Ascending aorta (tissue), 2 donors: ENCODE measurements at regions not wholly inside any gene's neighbourhood (a gene's known extent, or its start where the extent isn't known, plus 50 kb on each side); places are given as distances from the start of the nearest gene placed in this dataset.

ENCODE experiments used
- DNase-seq, 2 donors: peaks; one replicate each; pipeline ENCODE4 v3.0.0-alpha.2; 2019; ENCODE audit warnings: low spot score in 2 of 2
- H3K27ac ChIP-seq, 2 donors: fragments of 200-600 bp; sonication (generic); one replicate each; pipeline ENCODE4 v1.5.1; 2016 to 2017; ENCODE audit warnings: mild to moderate bottlenecking in 1 of 2
- H3K27me3 ChIP-seq: fragments of 200-600 bp; sonication (generic); one replicate; pipeline ENCODE4 v1.5.1; 2017
- H3K36me3 ChIP-seq, 2 donors: fragments of 200-600 bp; sonication (generic); one replicate each; pipeline ENCODE4 v1.5.1; 2016
- H3K4me1 ChIP-seq, 2 donors: fragments of 200-600 bp; sonication (generic); one replicate each; pipeline ENCODE4 v1.5.1; 2016 to 2017; ENCODE audit warnings: mild to moderate bottlenecking in 1 of 2
- H3K4me3 ChIP-seq, 2 donors: fragments of 200-600 bp; sonication (generic); one replicate each; pipeline ENCODE4 v1.5.1; 2016 to 2017; ENCODE audit warnings: mild to moderate bottlenecking in 1 of 2
- H3K9me3 ChIP-seq, 2 donors: fragments of 200-600 bp; sonication (generic); one replicate each; pipeline ENCODE4 v1.5.1; 2016
- intact Hi-C: fragments of 100-400 bp; cut with DNase I; formaldehyde crosslinking; loops from one replicate; pipeline ENCODE4 v1.15.1; 2023
- TF ChIP-seq, protein P1 (sequence below), 3 experiments: fragments of 200-600 bp in 2 of 3; fragments of 450-650 bp in 1 of 3; sonication (generic) in 2 of 3; IDR thresholded peaks; one replicate each; pipeline ENCODE4 v1.5.1; 2016 to 2019; ENCODE audit warnings: antibody characterized with exemption in 3 of 3, mild to moderate bottlenecking in 1 of 3, moderate library complexity in 1 of 3

DNA sequence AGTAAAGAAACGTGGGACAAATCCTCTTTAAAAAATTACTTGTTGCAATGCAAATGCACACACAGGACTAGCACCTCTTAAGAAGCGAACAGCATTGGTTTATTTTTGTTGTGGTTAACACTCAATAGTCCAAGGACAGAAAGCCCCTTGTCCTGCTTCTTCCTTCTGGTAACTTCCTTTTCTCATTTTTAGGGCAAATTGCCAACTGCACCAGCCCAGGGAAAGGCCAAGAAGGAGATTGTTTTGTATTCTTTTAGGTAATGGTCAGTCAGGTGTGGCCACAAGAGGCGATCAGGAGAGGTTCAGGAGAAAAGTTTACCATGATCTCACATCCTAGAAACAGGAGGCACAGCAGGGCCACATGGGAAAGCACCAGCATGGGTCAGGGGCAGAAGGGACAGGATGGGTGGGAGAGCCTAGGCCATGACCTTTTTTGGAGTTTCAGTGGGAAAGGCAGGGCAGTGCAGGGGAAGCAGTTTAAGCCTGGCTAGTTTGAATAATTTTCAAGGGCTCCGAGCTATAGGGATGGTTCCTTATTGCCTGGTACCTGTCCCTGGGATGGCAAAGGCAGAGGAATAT, 73.0 kb downstream of the CHRNA1 start:
- H3K27me3 ChIP-seq = no peaks in the 10 kb centered on the region
- TF ChIP-seq, protein P1, sequence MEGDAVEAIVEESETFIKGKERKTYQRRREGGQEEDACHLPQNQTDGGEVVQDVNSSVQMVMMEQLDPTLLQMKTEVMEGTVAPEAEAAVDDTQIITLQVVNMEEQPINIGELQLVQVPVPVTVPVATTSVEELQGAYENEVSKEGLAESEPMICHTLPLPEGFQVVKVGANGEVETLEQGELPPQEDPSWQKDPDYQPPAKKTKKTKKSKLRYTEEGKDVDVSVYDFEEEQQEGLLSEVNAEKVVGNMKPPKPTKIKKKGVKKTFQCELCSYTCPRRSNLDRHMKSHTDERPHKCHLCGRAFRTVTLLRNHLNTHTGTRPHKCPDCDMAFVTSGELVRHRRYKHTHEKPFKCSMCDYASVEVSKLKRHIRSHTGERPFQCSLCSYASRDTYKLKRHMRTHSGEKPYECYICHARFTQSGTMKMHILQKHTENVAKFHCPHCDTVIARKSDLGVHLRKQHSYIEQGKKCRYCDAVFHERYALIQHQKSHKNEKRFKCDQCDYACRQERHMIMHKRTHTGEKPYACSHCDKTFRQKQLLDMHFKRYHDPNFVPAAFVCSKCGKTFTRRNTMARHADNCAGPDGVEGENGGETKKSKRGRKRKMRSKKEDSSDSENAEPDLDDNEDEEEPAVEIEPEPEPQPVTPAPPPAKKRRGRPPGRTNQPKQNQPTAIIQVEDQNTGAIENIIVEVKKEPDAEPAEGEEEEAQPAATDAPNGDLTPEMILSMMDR (IDR thresholded peaks at IDR 0.05) = no peak
- intact Hi-C loops = no loop called here

DNA sequence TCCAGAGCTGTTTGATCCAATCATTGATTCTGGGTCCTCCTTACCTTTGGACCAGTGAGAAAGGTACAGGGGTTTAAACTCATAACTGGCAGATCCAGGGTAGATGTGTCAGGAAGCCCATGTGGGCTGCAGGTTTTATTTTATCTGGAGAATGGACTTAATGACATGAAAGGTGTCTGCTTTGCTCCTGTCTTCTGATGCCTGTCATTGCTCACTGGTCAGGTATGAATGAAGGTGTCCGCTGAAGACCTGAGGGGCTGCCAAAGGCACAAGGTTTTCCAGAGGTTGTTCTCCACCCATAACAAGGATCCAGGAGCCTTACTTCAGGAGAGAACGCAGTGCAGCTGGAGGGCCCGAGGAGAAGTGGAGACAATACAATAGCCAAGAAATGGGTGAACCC, 74.2 kb downstream of the CHRNA1 start:
- H3K9me3 ChIP-seq = no peaks in the 10 kb centered on the region
- intact Hi-C loops = no loop called here

More for the DNA sequence above, 73.0 kb downstream of the CHRNA1 start:
- H3K4me3 ChIP-seq = no peak overlapping the region
- no peak overlapping the region for H3K27ac ChIP-seq
- DNase-seq = no peak
- H3K36me3 ChIP-seq = no peaks in the 10 kb centered on the region
- no peaks in the 10 kb centered on the region for H3K4me1 ChIP-seq
- H3K9me3 ChIP-seq = no peaks in the 10 kb centered on the region

DNA sequence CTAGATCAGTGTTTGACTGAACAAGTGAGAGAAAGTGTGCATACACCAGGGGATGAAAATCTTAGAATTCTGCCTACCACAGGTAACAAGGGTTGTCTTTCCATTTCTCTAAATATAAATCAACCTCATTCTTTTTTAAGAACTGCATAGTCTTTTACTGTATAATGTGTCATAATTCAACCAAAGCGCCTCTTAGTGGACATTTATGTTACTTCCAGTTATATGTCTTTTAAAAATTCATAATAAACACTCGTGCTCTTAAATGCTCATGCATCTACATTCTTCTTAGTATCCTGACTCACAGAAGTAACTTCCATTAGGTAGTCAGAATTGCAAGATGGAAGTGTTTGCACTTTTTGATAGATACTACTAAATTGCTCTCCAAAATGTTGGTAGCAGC, 76.2 kb downstream of the CHRNA1 start:
- intact Hi-C loops = loop anchor here (2.0 kb wide), 2 partner anchors 109 to 225 kb away; no protein-coding TSS in a partner anchor
- TF ChIP-seq, protein P1 (IDR thresholded peaks at IDR 0.05) = peak; percentile 42 to 59 (median 43)
- no peaks in the 10 kb centered on the region for H3K9me3 ChIP-seq
- H3K36me3 ChIP-seq = no peaks in the 10 kb centered on the region
- no peak overlapping the region for H3K27ac ChIP-seq
- peaks cover 0 to 3% of the 10 kb centered on the region in 2 donors for H3K4me1 ChIP-seq
- DNase-seq = no peak
- H3K4me3 ChIP-seq = no peak overlapping the region
- no peaks in the 10 kb centered on the region for H3K27me3 ChIP-seq

More for the DNA sequence above, 74.2 kb downstream of the CHRNA1 start:
- Histone ChIP-seq H3K4me3 (no peak overlapping the region), H3K27me3 (no peaks in the 10 kb centered on the region), H3K4me1 (no peaks in the 10 kb centered on the region), H3K27ac (no peak overlapping the region), H3K36me3 (no peaks in the 10 kb centered on the region)
- no peak for DNase-seq
- TF ChIP-seq, protein P1 (IDR thresholded peaks at IDR 0.05) = no peak

DNA sequence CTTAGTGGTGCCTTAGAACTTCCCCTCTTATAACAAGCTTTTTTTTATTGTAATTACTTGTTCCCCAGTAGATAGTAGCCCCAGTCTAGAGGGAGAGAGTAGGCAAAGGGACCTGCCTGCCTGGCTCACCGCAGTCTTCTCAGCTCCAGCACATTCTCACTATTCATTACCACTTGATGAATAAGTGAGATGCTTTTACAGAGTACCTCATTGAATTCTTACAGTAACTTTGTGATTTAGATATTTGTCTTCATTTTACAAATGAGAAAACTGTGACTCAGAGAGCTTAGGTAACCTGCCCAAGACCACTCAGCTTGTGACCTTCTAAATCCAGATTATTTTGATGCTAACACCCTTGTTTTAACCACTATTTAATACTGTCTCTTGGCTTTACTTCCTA, 77.8 kb downstream of the CHRNA1 start:
- no peak for DNase-seq
- intact Hi-C loops = no loop called here
- H3K9me3 ChIP-seq = no peaks in the 10 kb centered on the region
- no peak overlapping the region for H3K4me3 ChIP-seq
- H3K27me3 ChIP-seq = no peaks in the 10 kb centered on the region
- no peaks in the 10 kb centered on the region for H3K36me3 ChIP-seq
- H3K4me1 ChIP-seq = peaks cover 0 to 3% of the 10 kb centered on the region in 2 donors
- no peak overlapping the region for H3K27ac ChIP-seq
- TF ChIP-seq, protein P1 (IDR thresholded peaks at IDR 0.05) = no peak

DNA sequence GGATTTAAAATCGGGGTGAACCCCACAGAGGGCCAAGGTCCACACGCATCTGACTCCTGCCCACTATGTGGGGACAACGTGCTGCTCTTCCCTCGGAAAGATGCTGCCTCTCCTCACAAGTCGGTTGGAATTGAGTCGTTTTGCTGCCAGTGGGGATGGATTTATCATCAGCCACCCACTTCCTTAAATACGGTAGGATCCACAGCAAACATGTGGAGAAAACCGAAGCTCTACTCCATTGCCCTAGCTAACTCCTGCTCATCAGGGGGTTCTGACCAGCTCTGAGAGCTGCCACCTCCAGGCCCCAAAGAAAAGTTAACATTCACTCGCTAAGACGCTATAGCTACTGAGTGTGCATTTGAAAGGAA, 80.9 kb downstream of the CHRNA1 start:
- no peaks in the 10 kb centered on the region for H3K9me3 ChIP-seq
- H3K4me1 ChIP-seq = peaks cover 4 to 21% of the 10 kb centered on the region in 2 donors
- DNase-seq = no peak
- no peaks in the 10 kb centered on the region for H3K27me3 ChIP-seq
- peak overlapping the region; percentile 86 to 95 for H3K27ac ChIP-seq
- TF ChIP-seq, protein P1 (IDR thresholded peaks at IDR 0.05) = peak in 1 of 3 experiments; percentile 34
- H3K4me3 ChIP-seq = peak overlapping the region; percentile 83 to 84
- intact Hi-C loops = loop anchor here (1.0 to 2.0 kb wide), 3 partner anchors 21 to 79 kb away; no protein-coding TSS in a partner anchor
- H3K36me3 ChIP-seq = no peaks in the 10 kb centered on the region
